ENCODE measurements at regions not wholly inside any gene's neighbourhood (a gene's known extent, or its start where the extent isn't known, plus 50 kb on each side); places are given as distances from the start of the nearest gene placed in this dataset.

DNA sequence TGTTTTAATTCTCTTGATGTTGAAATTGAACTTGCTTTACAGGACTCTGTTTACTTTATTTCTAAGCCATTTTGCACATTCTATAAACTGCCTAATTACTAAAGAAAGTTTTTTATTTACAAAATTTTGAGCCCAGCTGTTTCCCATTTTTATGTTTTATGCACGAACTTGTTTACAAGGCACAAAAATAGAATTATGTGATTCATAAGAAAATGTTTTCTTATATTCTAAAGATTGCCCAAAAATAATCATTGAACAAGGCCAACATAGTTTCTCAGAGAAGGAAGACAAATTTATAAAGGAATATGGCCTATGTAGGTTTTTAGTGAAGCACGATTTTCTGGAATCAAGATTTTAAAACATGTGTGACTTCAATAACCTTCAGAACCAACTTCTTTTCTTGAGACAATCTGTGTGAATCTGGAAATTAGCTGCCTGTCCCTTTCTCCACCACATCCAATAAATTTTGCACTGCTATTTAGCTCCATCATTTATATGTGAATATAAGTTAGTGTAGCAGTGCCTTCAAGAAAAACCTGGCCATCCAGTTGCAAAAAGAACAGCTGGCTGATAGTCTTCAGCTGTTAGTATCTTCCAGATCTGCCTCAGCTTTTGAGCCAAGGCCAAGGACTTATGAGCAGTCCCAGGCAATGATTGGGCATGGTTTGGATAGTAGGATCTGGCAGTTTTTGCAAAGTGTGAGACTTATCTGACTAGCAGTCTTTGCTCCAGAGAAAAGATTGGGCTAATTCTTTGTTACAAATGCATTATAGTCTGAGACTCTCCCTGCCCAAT is 253.2 kb upstream of the COL3A1 start:
- no peak for DNase-seq

DNA sequence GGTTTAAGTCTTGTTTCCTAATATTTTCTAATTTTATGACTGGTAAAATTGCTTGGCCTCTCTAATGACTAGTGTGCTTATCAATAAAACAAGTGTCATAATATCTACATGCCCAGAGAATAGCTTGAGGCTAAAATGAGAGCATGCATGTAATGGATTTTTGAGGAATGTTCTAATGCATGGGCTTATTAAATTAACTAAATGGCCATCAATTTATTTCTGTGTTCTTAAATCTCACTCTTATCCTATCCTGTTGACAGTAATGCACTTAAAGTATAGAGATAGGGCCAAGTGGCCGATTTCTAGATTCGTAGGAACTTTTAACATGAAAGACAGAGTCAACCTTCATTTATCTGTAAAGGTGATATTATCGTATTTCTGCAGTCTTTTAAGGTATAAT is 252.4 kb upstream of the COL3A1 start:
- DNase-seq: no peak

DNA sequence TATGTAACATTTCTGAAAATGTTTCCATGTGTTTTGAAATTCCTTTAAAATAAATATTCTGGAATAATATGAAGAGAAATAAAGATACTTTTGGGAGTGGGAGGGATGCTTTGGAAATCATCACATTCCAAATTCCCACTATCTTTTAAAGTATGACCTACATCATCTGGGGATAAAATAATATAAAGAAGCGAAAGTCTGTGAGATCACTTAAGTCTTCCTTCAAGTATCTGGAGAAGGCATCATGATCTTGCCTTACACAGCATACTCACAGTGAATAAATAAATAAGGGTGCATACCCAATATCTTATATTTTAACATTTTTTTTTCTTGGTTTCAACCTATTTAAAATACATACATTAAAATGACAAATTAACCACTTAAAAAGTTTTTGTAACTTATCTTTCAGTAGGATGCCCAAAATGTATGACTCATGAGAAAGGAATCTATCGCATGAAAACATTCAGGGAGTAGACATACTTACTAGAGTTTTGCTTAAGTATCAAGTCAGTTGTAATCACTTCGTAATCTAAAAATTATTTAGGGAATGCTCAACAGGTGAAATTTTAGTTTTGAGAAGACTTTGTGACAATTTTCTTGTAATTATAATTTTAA is 248.3 kb upstream of the COL3A1 start:
- DNase-seq: no peak

DNA sequence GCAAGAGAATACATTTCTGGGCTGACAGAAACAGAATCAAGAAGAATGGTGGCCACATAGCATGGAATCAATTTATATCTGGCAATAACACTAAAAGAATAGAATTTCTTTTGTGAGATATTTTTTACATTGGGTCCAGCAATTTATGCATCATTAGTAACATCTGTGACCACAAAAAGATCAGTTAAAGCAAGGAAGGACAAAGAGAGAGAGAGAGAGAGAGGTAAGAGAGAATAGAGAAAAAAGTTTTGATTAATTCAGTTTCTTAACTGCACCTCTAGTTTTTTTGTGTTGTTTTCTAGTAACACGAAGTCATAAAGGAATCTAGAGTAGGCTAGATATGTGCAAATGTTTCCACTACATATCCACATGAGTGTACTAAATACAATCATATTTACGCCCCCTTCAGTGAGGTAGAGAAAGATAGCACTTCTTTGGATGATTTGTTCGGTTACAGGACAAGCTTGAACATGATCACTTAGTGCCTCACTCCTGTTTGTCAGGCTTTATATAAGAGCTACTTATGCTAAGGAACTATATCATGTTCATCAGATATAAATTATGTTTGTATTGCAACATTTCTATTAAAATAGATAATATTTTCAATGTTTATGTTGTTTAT is 247.4 kb upstream of the COL3A1 start:
- DNase-seq: no peak

DNA sequence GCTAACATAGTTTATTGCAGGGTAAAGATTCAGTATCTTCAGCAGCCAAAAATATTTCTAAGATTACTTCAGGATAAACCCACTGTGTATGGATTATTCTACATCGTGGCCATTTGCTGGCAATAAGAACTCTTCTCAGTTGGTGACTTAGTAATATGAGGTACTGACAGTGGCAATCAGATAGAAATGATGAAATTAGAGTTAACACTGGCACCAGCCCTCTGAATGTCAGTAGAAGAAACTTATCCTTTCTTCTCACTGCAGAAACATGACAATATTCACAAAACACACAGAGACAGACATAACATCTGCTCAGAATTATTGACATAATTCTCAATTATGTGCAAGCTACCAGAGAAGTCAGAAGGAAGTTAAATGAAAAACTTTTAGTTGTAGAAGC is 246.3 kb upstream of the COL3A1 start:
- no peak for DNase-seq

DNA sequence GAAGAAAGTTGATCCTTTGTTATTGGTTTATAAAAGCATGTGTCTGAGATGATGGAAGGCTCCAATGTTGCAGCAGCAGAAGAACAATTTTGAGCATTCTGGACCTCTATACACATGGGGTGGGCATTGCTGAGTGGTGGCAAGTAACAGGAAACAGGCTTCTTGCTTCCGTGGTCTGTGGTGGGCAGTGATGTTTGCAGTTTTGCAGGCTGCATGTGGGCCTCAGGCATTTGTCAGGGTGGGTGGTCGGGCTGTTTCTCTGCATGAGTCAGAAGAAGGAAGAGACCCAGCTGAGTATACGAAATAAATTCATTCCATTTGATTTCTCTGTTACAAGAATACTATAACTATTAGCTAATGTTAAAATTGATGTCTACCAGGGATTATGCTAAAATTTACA is 239.5 kb upstream of the COL3A1 start:
- DNase-seq: no peak

DNA sequence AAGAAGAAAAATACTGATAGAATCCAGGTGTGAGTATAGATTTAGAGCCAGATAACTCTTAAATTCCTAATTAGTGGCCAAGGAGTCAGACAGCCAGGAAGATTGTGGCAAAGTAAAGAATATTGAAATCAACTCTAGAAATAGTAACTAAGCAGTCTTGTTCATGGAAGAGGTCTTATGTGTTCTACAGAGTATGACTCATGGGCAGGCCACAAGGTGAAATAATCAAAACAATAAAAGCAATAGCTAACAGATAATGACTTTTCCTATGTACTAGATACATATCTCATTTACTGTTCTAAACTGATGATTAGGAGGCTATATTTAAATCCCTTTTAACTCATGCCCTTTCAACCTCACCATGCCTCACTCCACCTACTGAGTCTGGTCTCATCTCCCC is 227.4 kb upstream of the COL3A1 start:
- DNase-seq: no peak

DNA sequence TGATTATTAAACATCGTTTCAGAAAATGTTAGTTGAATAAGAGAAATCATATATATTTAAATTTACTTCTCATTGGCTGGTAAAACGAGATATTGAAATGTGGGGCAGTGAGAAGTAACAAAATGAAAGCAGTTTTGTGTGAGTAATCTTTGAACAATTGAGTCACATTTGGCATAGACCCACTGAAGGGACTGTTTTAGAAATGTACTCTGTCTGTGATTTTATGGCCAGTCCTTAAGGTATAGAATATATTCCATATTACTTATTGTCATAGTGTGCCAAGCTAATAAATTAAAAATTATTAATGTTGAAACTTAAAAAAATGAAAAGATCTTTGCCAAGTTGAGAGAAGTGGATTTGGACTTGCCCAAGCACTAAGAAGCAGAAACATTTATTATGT is 222.4 kb upstream of the COL3A1 start:
- DNase-seq: no peak

DNA sequence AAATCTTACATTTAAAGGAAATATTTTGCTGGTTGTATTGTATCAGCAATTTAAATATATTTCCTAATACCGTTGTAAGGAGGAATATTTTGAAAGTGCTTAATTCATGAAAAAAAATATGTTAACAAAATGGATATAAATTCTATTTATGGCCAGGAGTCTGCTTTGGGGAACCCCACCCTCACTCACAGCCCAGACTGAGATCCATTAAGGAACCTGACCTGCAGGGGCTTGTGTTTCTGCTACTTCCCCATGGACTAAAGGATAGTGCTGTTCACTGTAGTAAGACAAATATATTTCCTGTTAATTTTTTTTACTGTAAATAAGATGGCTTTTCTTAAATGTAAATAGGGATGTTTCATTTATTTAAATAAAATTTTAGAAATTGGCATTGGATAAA is 221.9 kb upstream of the COL3A1 start:
- DNase-seq: no peak

DNA sequence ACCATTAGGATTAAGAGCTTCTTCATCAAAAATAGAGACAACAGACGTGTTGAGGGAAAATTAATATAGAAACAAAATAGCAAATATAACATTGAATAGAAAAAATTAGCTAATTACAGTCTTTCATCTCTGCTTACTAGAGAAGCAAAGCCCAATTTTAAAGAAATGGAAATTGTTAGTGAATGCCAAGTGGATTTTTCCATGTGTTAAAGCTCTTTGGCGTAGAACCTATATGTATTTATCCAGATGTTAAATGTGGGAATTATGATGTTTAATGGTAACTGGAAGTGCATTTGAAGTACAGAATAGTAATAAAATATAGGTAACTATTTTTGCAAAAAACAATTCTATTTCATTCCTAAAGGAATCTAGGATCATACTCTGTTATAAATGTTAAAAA is 212.0 kb upstream of the COL3A1 start:
- no peak for DNase-seq

DNA sequence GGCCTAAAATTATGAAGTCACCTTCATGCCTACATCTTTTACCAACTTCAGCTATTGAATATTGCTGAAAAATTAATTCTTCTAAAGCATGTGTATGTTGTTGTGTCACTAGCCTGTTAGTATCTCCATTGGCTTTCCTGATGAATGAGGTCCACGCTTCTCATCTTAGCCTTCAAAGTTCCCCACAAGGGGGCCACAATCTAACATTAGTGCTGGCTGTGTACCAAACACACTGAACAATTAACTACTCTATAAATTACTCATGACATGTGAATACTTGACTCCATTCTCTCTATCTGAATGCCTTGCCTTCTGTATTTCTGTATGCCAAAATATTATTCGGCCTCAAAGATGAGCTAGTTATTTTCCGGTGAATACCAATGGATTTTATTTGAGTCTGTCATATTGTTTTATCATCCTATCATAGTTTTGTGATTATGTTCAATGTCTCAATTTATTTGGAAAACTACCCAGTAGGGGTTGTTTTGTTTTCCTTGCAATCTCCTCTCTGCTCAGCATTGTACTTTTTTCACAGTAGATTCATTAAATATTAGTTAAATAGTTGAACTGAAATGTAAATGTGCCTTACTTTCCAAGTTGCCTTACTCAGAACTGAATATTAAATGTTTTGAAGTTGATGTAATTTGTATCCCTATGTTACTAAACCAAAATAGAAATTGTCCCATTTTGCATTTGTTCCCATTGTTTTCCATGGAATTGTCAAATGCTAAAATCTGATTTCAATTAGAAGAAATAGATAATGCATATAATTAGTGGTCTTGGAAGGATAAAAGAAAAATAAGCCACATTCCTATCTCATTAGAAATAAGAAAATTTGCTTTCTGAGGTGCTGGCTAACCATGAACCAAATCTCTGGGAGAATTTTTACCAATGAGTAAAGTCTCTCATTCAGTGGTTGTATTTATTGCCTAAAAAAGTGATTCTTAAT is 208.4 kb upstream of the COL3A1 start:
- DNase-seq: peak; percentile 30

DNA sequence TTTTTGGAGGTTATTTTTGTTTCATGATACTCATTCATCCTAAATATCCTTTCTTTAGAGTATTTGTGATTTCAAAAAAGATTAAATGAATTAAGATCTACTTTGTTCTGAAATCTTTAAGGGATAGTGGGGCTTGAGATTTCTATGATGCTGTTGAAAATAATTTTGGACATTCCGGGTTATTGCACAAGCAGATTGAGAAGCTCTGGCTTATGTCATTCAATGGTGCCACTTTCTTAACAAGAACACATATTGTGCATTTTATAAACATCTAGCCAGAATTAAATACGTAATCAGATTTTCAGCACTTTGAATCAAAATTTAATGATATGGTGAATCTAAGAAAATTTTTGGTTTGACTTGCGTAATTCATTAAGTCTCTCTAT is 207.7 kb upstream of the COL3A1 start:
- DNase-seq: no peak

DNA sequence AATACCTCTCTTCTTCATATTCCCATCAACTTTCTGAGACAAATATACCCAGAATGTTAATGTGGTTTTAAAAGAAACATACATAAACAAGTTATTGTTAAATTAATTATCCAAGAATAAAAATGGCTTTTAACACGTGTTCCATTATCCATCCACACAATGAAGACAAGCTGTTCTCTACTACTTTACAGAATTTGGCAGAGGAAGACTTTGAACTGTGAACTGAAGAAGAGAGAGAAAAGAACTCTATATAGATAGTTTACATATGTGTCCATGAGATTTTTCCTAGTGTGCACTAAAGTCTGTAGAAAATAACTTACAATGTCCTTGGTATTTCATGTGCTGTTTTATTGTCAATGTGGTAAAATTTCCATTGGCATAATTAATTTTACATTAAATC is 207.0 kb upstream of the COL3A1 start:
- DNase-seq: no peak

DNA sequence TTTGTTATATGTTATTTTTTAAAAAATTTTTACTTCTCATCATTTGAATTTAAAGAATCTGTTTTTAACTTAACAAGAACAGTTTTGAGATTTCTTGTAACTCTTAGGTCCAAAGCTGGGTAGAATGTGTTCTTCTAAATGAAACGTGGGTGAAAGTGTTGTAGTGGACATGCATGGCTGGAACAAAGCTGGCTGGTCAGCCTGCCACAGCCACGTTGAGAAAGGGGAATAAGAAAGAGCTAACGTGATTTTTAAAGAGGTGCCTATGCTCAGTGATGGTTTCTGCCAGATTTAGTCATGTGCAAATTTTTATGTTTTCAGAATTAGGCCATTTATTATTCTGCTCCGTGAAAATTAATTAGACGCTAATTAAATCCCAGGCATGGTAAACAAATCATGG is 203.9 kb upstream of the COL3A1 start:
- DNase-seq: no peak

DNA sequence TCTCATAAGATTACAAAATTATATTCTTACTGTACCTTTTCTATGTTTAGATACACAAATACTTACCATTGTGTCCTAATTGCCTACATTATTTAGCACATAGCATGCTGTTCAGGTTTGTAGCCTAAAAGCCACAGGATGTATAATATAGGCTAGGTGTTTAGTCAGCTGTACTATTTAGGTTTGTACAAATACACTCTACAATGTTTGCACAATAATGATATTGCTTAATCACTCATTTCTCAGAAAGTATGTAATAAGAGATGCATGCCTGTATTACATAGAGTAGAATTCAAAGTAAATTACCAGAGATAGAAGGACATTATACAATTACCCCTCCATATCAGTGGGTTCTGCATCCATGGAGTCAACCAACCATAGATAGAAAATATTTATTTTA is 201.1 kb upstream of the COL3A1 start:
- peak; percentile 94 for DNase-seq

DNA sequence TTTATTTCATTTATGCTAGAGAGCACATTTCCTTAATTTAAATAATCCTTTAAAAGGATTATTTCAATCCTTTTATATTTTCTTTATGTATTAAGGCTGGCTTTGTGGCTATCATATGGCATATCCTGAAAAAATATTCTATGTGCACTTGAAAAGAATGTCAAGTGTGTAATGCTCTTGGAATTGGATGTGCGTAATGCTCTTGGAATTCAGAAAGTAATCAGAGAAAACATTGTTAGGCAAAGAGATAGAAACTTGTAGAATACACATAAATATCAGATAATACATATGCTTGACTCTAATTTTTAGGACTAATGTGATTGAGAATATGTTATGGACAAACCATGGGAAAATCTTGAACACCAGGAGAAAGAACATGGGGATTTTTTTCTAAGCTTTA is 197.5 kb upstream of the COL3A1 start:
- DNase-seq: no peak

DNA sequence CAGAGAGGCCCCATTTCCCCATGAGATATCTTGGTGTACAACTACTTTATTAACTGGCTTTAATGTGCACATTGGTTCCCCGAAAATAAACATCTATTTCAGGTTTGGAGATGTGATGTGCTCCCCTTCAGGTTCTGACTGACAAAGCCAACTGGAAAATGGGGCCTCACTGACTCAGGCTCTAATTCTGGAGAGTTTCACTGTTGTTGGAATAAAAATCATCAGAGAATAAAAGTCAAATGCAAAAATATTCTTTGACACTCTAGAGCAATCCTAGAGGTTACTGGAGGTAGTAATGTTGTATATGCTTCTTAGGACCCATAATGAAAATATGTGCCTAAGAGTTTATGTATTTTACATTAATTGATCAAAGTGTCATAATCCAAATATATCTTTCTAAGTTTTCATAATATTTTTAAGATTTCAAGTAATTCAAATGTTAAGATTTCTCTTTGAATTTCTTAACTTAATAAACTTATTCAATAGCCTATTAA is 189.9 kb upstream of the COL3A1 start:
- DNase-seq: no peak

DNA sequence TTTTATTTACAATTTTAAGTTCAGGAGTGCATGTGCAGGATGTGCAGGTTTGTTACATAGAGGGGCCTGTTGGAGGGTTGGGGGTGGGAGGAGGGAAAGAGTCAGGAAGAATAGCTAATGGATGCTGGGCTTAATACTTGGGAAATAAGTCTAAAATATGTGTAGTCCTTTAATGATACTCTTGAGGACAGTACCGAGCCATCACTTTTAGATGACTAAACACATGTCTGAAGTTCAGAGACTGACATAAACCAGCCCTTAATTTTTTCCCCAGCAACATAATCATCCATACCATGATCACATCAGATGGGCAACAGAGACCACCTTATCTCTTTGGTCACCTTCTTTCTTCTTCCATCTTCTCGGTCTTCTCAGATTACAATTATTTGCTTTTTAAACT is 189.1 kb upstream of the COL3A1 start:
- no peak for DNase-seq

DNA sequence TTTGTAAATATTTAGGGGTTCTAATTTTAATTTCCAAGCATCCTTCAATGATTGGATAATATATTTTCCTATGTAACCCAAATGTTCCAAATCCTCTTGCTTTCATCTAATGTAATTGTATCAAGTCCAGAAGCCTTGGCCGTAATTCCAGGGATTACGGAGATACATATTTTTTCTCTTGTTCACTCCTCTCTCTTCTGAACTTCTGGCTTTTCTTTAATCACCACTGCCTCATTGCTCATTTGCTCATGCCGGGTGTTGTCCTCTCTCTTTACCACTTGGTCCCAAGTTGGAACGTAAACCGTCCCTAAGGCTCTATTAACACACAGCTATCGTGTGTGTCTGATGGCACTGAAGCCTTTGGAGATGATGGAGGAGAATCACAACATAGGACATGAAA is 188.7 kb upstream of the COL3A1 start:
- DNase-seq: no peak

DNA sequence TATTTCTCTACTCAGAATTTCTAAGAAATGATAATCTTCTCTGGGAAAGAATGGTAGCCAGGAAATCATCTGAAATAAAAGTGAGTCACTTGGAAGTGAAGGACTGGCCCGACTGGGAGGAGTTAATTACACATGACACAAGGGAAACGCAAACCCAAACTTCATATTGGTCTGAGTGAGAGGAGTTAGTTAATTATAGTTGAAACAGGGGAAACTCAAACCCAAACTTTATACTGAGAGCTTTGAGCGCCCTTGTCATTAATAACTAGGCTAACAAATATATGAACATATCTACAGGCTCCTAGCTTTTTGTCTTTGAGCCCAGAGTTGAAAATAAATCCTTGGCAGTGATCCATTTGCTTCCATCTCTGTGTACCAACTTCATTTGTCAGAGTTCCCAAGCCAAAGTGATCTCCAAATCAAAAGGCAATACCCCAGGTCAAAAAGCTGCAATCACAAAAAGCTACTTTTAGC is 187.8 kb upstream of the COL3A1 start:
- no peak for DNase-seq

DNA sequence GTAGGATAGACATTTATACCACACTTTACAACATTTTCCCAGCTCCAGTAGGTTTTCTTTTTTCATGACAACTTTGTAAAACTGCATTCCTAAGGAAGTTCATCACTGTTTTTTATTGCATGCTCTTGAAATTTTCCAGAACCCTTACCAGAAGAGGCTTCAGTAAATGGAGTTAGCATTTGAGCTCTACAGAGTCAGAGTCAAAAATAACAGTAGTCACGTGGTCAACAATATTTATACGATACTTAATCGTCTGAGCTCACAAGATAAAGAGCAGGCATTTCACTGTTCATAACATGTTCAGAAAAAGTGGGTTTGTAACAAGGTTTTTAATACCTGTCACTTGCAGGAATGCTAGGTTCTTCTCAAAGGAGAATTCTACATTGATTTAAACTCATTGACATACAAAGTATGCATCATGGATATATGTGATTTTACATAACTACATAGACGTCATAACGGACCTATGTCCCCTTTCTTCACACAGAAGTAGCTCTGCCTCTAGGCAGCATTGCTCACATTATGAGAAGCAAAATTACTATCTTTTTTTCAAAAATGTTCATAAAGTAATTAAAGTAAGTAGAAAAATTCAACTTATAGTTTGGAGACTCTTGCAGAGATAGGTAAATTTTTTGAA is 187.0 kb upstream of the COL3A1 start:
- DNase-seq: no peak

DNA sequence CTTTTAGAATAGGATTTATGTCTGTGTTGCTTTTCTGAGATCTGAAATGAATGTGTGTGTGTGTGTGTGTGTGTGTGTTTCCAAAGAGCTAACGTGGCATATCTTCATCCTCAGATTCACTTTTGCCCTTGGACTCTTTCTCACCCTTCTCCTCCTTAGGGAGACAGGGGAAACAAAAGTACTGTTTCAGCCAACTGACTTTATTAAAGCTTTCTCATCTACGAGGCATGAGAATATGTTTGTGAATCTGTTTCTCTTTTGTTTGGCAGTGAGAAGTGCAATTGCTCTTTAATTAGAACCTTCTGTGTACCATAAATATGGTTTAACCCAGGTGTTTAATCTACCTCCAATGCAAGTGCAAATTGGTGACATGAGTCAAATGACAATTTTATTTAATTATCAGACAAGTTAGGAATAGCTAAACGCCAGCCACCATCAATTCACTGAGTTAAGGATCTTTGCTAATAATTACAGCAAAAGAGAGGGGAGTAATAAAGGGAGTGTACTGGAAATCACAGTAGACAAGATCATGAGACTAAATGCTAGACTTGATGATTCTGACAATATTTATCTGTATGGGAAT is 186.4 kb upstream of the COL3A1 start:
- DNase-seq: no peak

All from DMS153 (cell line).